ENCODE measurements at regions not wholly inside any gene's neighbourhood (a gene's known extent, or its start where the extent isn't known, plus 50 kb on each side); places are given as distances from the start of the nearest gene placed in this dataset.

- ChIA-PET POLR2A (no interaction called here), CTCF (no interaction called here)
- DNase-seq (ENCODE audit: extremely low spot score): no peak
- TF ChIP-seq CTCF (IDR thresholded peaks at IDR 0.05; ENCODE audit: control extremely low read depth, extremely low read depth, low read depth, missing control alignments): no peak
Measured at GRCh38 chr2:203648273-203648672, 58.2 kb upstream of the CD28 start.

GRCh38 chr2:203649176-203649814 lies 57.1 kb upstream of the CD28 start:
- TF ChIP-seq CTCF (IDR thresholded peaks at IDR 0.05; ENCODE audit: control extremely low read depth, extremely low read depth, low read depth, missing control alignments): no peak
- POLR2A ChIA-PET: no interaction called here
- CTCF ChIA-PET: no interaction called here
- no peak for DNase-seq (ENCODE audit: extremely low spot score)

- no peak for DNase-seq (ENCODE audit: extremely low spot score)
- CTCF ChIA-PET: interaction anchor here (1.0 to 2.2 kb wide), 3 partner anchors 9 to 166 kb away, joined by 3 to 13 read pairs (median 3); no protein-coding TSS in a partner anchor
- POLR2A ChIA-PET: no interaction called here
- peak; percentile 20 for TF ChIP-seq CTCF (IDR thresholded peaks at IDR 0.05; ENCODE audit: control extremely low read depth, extremely low read depth, low read depth, missing control alignments)
Measured at GRCh38 chr2:203650860-203651613, 55.4 kb upstream of the CD28 start.

- ChIA-PET POLR2A (no interaction called here), CTCF (interaction anchor here (1.0 to 2.2 kb wide), 4 partner anchors 10 to 167 kb away, joined by 3 to 13 read pairs (median 4); no protein-coding TSS in a partner anchor)
- no peak for DNase-seq (ENCODE audit: extremely low spot score)
- no peak for TF ChIP-seq CTCF (IDR thresholded peaks at IDR 0.05; ENCODE audit: control extremely low read depth, extremely low read depth, low read depth, missing control alignments)
Measured at GRCh38 chr2:203651621-203652020, 54.8 kb upstream of the CD28 start.

- CTCF ChIA-PET: interaction anchor here (1.8 kb wide), 1 partner anchor 160 kb away, joined by 5 read pairs; no protein-coding TSS in a partner anchor
- no peak for DNase-seq (ENCODE audit: extremely low spot score)
- no peak for TF ChIP-seq CTCF (IDR thresholded peaks at IDR 0.05; ENCODE audit: control extremely low read depth, extremely low read depth, low read depth, missing control alignments)
- POLR2A ChIA-PET: no interaction called here
Measured at GRCh38 chr2:203654826-203655225, 51.6 kb upstream of the CD28 start.

GRCh38 chr2:203656522-203657287 lies 49.7 kb upstream of the CD28 start:
- no peak for TF ChIP-seq CTCF (IDR thresholded peaks at IDR 0.05; ENCODE audit: control extremely low read depth, extremely low read depth, low read depth, missing control alignments)
- ChIA-PET CTCF (interaction anchor here (1.0 kb wide), 2 partner anchors 14 to 36 kb away, joined by 3 read pairs; no protein-coding TSS in a partner anchor), POLR2A (no interaction called here)
- no peak for DNase-seq (ENCODE audit: extremely low spot score)

Data from GM10248 (cell line).